HG02852 (cell line): ENCODE measurements at regions not wholly inside any gene's neighbourhood (a gene's known extent, or its start where the extent isn't known, plus 50 kb on each side); places are given as distances from the start of the nearest gene placed in this dataset.

ENCODE experiments used
- ATAC-seq: cut with Tn5 transposase; IDR thresholded peaks from one replicate; pipeline ENCODE4 v1.9.1; 2021; ENCODE audit warnings: mild to moderate bottlenecking, moderate library complexity; ENCODE audit not compliant: unreplicated experiment

DNA sequence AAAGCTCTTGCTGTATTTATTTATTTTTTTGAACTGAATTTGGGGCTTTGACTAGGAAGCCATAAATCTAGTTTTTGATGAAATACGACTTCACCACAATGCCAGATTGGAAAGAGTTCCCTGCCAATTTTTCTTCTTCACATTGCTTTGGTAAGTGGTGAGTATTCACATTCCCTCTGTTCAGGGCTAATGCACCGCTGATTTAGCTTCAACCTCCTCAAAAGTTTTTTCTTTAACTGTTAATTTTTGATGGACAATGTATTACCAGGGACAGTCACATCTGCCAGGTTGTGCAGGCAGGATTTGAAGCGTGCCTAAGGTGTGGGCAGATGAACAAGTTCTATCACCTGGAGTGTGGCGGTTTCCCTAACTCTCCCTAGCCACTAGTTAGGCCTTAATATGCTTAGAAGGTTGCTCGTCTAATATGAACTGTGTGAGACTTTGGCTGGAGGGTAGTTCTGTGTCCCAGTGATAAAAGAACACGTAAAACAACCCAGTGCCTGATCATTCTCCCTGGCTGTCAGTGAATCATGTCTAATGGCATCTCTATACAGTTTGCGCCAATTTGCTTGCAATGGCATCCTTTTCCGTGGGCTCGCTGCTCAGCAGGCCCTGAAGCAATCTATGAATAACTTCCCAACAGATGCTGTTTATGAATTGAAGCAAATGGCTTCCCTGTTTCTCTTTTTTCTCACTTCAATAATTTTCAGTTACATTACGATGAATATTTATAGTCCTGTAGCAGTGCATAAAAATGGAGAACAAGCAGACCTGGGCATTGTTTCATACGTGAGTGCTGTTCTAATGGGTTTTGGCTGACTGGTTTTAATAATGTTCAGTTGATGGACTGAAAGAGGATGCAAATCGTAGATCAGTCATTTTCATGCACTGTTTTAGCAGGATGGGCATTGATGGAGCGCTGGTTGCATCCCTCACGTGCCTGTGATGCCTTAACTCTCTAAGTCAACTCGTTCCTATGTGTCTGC is 243.2 kb upstream of the SUCLG2 start:
- no peak for ATAC-seq

- no peak for ATAC-seq
Observed at GRCh38 chr3:67896130-67896529, 241.7 kb upstream of the SUCLG2 start.

DNA sequence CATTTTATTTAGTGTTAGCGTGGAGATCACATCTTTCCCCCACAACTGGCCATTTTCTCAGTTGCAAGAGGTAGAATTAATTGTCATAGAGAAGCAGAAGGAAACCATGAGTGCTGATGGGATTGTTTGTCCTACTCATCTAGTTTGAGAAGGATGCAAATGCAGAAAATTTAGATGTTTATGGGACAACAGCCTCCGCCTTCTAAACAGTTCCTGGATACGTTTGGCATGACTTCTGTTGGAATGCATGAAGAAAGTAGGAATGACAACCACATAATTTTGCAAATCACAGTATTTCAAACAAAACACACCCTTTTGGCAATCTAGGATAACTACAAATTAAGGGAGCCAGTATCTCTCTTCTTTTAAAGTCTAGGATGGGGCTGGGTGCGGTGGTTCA is 240.1 kb upstream of the SUCLG2 start:
- ATAC-seq: no peak

DNA sequence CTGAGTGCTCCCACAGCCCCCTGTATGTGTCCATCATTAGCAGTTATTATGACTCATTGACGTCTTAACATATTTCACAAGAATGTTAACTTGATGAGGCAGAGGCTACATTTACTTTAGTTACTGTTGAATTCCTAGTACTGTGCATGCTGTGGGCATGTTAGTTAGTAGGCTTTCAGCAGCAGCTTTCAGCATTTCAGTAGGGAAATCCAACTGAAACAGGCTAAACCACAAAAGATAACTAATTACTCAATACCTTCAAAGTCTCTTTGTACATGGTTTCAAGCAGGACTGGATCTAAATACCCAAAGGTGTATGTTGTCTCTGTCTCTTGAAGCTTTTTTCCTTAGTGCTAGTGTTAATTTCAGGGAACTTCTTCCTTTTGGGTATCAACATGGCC is 229.9 kb upstream of the SUCLG2 start:
- ATAC-seq: no peak

- ATAC-seq: no peak
Observed at GRCh38 chr3:67883766-67884165, 229.4 kb upstream of the SUCLG2 start.

- ATAC-seq: no peak
Observed at GRCh38 chr3:67882981-67883380, 228.6 kb upstream of the SUCLG2 start.

DNA sequence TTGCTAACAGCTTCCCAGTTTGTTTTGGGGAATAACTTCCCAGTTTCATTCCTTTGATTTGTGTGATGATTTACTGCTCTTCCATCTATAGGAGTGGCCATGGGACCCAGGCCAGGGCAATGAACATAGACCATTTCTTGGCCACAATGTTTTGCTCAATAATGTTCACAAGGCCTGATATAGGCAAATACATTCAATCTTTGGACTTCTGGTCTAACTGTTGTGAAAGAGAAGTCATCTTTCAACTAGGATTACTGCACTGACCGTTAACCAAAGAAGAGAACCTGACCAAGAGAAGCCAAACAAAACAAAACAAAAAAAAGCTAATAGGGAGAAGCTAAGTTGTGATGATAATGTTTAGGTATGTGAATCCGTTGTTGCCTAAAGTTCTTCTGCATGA is 221.8 kb upstream of the SUCLG2 start:
- ATAC-seq: no peak

DNA sequence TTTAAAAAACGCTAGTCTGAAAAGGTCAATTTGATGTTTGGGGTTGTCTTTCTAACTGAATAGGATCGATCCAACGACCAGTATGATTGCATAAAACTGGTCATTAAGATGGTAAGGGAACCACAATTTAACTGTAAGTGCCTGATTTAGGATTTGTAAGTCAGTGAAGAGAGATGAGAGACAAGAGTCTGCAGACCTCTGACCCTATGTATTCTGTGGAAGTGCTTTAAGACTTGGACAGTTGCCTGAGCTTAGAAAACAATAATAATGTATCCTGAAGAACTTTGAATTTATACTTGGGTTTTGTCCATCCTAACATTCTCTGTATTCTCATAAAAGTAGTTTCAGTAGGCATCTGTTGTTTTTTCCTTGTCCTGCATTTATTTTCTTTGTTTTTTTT is 221.4 kb upstream of the SUCLG2 start:
- ATAC-seq: no peak

GRCh38 chr3:67875338-67875737 is 220.9 kb upstream of the SUCLG2 start:
- ATAC-seq: no peak

- no peak for ATAC-seq
Observed at GRCh38 chr3:67870477-67870876, 216.1 kb upstream of the SUCLG2 start.

- ATAC-seq: no peak
Observed at GRCh38 chr3:67866571-67866970, 212.2 kb upstream of the SUCLG2 start.

GRCh38 chr3:67864587-67865183 is 210.3 kb upstream of the SUCLG2 start:
- ATAC-seq: no peak

- ATAC-seq: no peak
Observed at GRCh38 chr3:67863869-67864268, 209.5 kb upstream of the SUCLG2 start.

DNA sequence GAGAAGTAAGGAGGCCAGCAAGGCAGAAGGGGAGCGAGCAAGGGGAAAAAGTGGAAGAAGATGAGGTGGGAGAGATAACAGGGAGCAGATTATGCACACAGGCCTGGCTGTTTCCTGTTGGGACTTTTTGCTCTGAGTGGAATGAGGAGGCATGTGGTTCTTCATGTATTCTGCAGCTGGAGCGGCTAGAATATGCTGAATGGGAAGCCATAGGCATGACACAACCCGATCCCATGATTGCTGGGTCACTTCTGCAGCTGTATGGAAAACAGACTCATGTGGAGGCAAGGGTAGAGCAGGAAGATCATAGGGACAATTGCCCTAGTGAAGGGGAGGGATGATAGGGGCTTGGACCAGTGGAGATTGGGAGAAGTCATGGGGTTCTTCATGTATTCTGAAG is 206.0 kb upstream of the SUCLG2 start:
- ATAC-seq: no peak

GRCh38 chr3:67858492-67858891 is 204.1 kb upstream of the SUCLG2 start:
- ATAC-seq: no peak

DNA sequence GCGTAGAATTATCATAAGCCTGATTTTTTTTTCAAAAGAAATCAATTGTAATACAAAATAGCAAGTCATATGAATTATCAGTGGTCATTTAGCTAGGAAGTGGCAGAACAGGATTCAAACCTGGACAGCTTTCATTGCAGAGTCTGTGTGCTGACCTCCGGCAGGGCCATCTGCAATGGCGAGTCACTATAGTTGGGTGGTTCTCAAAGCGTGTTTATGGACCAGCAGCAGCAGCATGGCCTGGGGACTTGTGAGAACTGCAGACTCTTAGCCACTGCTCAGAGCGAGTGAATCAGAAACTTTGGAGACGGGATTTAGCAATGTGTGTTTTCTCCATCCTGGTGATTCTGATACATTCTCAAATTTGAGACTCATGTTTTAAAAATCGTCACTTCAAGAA is 202.3 kb upstream of the SUCLG2 start:
- no peak for ATAC-seq

GRCh38 chr3:67854663-67855062 is 200.3 kb upstream of the SUCLG2 start:
- no peak for ATAC-seq

GRCh38 chr3:67853520-67853919 is 199.1 kb upstream of the SUCLG2 start:
- no peak for ATAC-seq

DNA sequence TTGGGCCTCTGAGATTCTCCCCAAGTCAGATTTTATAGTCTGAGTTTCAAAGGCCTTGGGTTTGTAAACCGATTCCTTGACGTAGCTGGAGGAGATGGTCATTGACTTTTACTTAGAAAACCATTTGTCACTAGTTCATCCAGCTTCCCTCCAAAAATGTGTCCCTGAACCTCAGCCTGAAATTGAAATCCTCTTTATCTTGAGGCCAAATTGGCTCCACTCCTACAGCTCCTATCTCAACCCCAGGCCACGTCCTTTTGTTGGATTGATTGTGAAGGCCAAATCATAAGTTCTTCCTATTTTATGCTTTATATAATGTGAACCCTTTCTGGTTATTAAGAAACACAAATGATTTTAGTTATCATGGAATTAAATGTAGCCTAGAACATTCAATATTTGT is 193.9 kb upstream of the SUCLG2 start:
- no peak for ATAC-seq

DNA sequence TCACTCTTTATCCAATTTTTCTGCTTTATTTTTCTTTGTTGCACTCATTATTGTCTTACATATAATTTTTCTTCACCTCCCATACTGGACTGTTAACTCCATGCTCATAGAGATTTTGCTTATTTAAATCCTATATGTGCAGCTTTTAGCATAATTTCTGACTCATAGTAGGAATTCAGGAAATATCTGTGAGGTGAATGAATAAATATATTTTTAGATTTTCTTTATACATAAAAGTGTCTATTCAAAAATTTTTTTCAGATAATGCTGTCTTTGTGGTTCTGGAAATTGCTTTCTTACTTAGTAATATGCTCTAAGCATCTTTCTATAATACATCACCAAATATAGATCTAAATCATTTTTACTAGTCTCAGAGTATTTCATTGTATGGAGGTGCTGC is 191.8 kb upstream of the SUCLG2 start:
- ATAC-seq: no peak

DNA sequence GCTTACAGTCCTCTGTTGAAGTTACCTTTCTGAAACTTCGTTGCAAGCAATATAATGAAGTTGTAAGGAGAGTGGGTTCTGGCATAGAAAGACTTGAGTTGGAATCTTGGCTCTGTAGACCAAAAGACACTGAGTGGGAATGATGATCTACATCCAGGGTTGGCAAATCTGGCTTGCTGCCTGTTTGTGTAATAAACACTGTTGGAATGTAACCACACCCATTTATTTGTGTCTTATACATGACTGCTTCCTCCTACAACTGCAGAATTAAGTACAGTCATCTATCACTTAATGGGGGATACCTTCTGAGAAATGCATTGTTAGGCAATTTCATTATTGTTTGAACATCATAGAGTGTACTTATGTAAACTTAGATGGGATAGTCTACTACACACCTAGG is 178.4 kb upstream of the SUCLG2 start:
- no peak for ATAC-seq

DNA sequence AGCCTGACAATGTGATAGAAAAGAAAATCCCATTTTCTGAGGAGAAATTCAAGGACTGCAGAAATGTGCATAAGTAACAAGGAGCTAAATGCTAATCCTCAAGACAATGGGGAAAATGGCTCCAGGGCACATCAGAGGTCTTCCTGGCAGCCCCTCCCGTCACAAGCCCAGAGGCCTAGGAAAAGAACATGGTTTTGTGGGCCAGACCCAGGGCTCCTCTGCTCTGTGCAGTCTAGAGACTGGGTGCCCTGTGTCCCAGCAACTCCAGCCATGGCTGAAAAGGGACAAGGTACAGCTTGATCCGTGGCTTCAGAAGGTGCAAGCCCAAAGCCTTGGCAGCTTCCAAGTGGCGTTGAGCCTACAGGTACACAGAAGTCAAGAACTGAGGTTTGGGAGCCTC is 176.8 kb upstream of the SUCLG2 start:
- ATAC-seq: no peak
